HepG2 (cell line): ENCODE measurements at regions not wholly inside any gene's neighbourhood (a gene's known extent, or its start where the extent isn't known, plus 50 kb on each side); places are given as distances from the start of the nearest gene placed in this dataset.

Experiments
- ATAC-seq: fragments of 200-7000 bp; cut with Tn5 transposase; 3 replicates; pipeline ENCODE4 v1.9.1; 2020; ENCODE audit warnings: mild to moderate bottlenecking, moderate library complexity
- BruUV-seq: library from RNA; stranded (reverse); fragments of 400-500 nt; replicated peaks from 2 replicates; lab custom pipeline; 2021; lab: Mats Ljungman, UMichigan
- CTCF ChIA-PET: fragments of 300-600 bp; formaldehyde crosslinking; extraction: SDS; loops from one replicate; lab custom pipeline; 2021; ENCODE audit warnings: low total read pairs, inconsistent platforms, low intra/inter-chr PET ratio; lab: Yijun Ruan, JAX
- POLR2A ChIA-PET: fragments of 350-600 bp; sonication (Branson Sonifier 250); formaldehyde crosslinking; loops from one replicate; lab custom pipeline; 2020; ENCODE audit warnings: antibody characterized with exemption, inconsistent platforms; lab: Yijun Ruan, JAX
- DNase-seq: peaks from one replicate; pipeline ENCODE4 v3.0.0-alpha.2; 2015; ENCODE audit warnings: low spot score
- FAIRE-seq: peaks from 3 replicates; lab custom pipeline; 2011; peaks lifted over from hg19 to GRCh38; lab: Jason Lieb, UNC
- H2AFZ ChIP-seq: one replicate; pipeline ENCODE4 v1.6.1; 2011; ENCODE audit warnings: low read length, inconsistent platforms
- H3K27ac ChIP-seq: fragments of 300-600 bp; 3 replicates; pipeline ENCODE4 v1.8.0; 2011; ENCODE audit warnings: mixed run types, mild to moderate bottlenecking, mixed read lengths, low read length, inconsistent platforms; ENCODE audit not compliant: insufficient read depth; ENCODE audit errors: extremely low read length
- H3K27me3 ChIP-seq, 2 experiments: fragments of 200-600 bp in 1 of 2; 2 replicates in 1 of 2; 3 replicates in 1 of 2; pipeline versions ENCODE4 v1.6.0 to v1.8.0; 2011; ENCODE audit warnings: low read length in 2 of 2, mild to moderate bottlenecking in 2 of 2, moderate library complexity in 2 of 2, inconsistent platforms in 1 of 2; ENCODE audit not compliant: insufficient read depth in 2 of 2, control insufficient read depth in 1 of 2
- H3K36me3 ChIP-seq, 2 experiments: fragments of 200-600 bp in 1 of 2; replicated peaks in 1 of 2; 2 replicates in 1 of 2; 3 replicates in 1 of 2; pipeline versions ENCODE4 v1.5.1 to v1.8.0; 2011; ENCODE audit warnings: low read length in 2 of 2, inconsistent platforms in 1 of 2; ENCODE audit not compliant: insufficient read depth in 2 of 2, control insufficient read depth in 1 of 2
- H3K4me1 ChIP-seq: 2 replicates; pipeline ENCODE4 v1.5.1; 2012; ENCODE audit warnings: low read length, inconsistent platforms; ENCODE audit not compliant: insufficient read depth
- H3K4me2 ChIP-seq: 2 replicates; pipeline ENCODE4 v1.6.0; 2011; ENCODE audit warnings: low read depth, low read length, inconsistent platforms
- H3K4me3 ChIP-seq, 3 experiments: fragments of 200-600 bp in 1 of 3; sonication (generic), shearing (Covaris generic) in 1 of 3; replicated peaks in 1 of 3; 2 replicates each; pipeline ENCODE4 v1.5.1; 2011 to 2016; ENCODE audit warnings: low read length in 3 of 3, inconsistent platforms in 2 of 3, low read depth in 2 of 3, mild to moderate bottlenecking in 2 of 3, control low read depth in 1 of 3, mixed read lengths in 1 of 3; ENCODE audit not compliant: insufficient read depth in 1 of 3
- H3K79me2 ChIP-seq: one replicate; pipeline ENCODE4 v1.6.1; 2011; ENCODE audit warnings: low read length, inconsistent platforms; ENCODE audit not compliant: insufficient read depth
- H3K9ac ChIP-seq: 2 replicates; pipeline ENCODE4 v1.6.0; 2011; ENCODE audit warnings: mild to moderate bottlenecking, low read depth, low read length, inconsistent platforms; ENCODE audit not compliant: insufficient read depth
- H3K9me3 ChIP-seq: 2 replicates; pipeline ENCODE4 v1.5.1; 2012; ENCODE audit warnings: mild to moderate bottlenecking, low read length
- H4K20me1 ChIP-seq: 2 replicates; pipeline ENCODE4 v1.6.0; 2011; ENCODE audit warnings: inconsistent platforms, mild to moderate bottlenecking, low read length, moderate library complexity; ENCODE audit not compliant: insufficient read depth
- ARNT2 ChIP-seq: sonication (generic); formaldehyde crosslinking; IDR thresholded peaks from 2 replicates; pipeline ENCODE4 v1.8.0; 2022; ENCODE audit warnings: mild to moderate bottlenecking, low read depth, missing genetic modification reagents, moderate library complexity
- GTF3A ChIP-seq: sonication (generic); formaldehyde crosslinking; conservative IDR thresholded peaks from 2 replicates; pipeline ENCODE4 v1.4.0; 2020; ENCODE audit warnings: mild to moderate bottlenecking, missing genetic modification reagents
- KLF6 ChIP-seq: IDR thresholded peaks from 2 replicates; pipeline ENCODE4 v1.8.0; 2016; ENCODE audit warnings: missing biosample characterization, missing genetic modification reagents
- MAF1 ChIP-seq: sonication (generic); formaldehyde crosslinking; IDR thresholded peaks from 2 replicates; pipeline ENCODE4 v1.5.0; 2020; ENCODE audit warnings: missing genetic modification reagents, borderline replicate concordance
- NCOA5 ChIP-seq: sonication (generic); formaldehyde crosslinking; IDR thresholded peaks from 2 replicates; pipeline ENCODE4 v1.4.0; 2020; ENCODE audit warnings: missing genetic modification reagents
- NFYC ChIP-seq: IDR thresholded peaks from 2 replicates; pipeline ENCODE4 v1.6.1; 2016; ENCODE audit warnings: missing genetic modification reagents, missing compliant biosample characterization
- PREB ChIP-seq: sonication (generic); formaldehyde crosslinking; IDR thresholded peaks from 2 replicates; pipeline ENCODE4 v1.4.0; 2020; ENCODE audit warnings: missing genetic modification reagents
- REL ChIP-seq: sonication (generic); formaldehyde crosslinking; conservative IDR thresholded peaks from 2 replicates; pipeline ENCODE4 v1.8.0; 2022; ENCODE audit warnings: mild to moderate bottlenecking, missing genetic modification reagents, moderate library complexity
- REXO4 ChIP-seq: sonication (generic); formaldehyde crosslinking; IDR thresholded peaks from 2 replicates; pipeline ENCODE4 v1.8.0; 2022; ENCODE audit warnings: missing genetic modification reagents, mild to moderate bottlenecking, borderline replicate concordance
- SOX5 ChIP-seq: IDR thresholded peaks from 2 replicates; pipeline ENCODE4 v1.6.1; 2016; ENCODE audit warnings: borderline replicate concordance
- SRY ChIP-seq: sonication (generic); formaldehyde crosslinking; IDR thresholded peaks from 2 replicates; pipeline ENCODE4 v1.8.0; 2022; ENCODE audit warnings: mild to moderate bottlenecking, missing genetic modification reagents
- TCF7L2 ChIP-seq: IDR thresholded peaks from 2 replicates; pipeline ENCODE4 v1.6.1; 2011; ENCODE audit warnings: mild to moderate bottlenecking, low read depth, low read length, moderate library complexity
- THAP11 ChIP-seq: IDR thresholded peaks from 2 replicates; pipeline ENCODE4 v1.6.1; 2016; ENCODE audit warnings: missing biosample characterization, missing genetic modification reagents
- ZNF225 ChIP-seq: sonication (generic); formaldehyde crosslinking; IDR thresholded peaks from 2 replicates; pipeline ENCODE4 v1.4.0; 2020; ENCODE audit warnings: mild to moderate bottlenecking, missing genetic modification reagents
- ZNF607 ChIP-seq: sonication (generic); formaldehyde crosslinking; IDR thresholded peaks from 2 replicates; pipeline ENCODE4 v1.5.1; 2020; ENCODE audit warnings: missing genetic modification reagents, mild to moderate bottlenecking, borderline replicate concordance
- ZNF616 ChIP-seq: sonication (generic); formaldehyde crosslinking; IDR thresholded peaks from 2 replicates; pipeline ENCODE4 v1.5.0; 2020; ENCODE audit warnings: low read depth, mild to moderate bottlenecking, missing genetic modification reagents
- ZSCAN21 ChIP-seq: sonication (generic); formaldehyde crosslinking; IDR thresholded peaks from 2 replicates; pipeline ENCODE4 v1.8.0; 2022; ENCODE audit warnings: mild to moderate bottlenecking, missing genetic modification reagents, moderate library complexity, borderline replicate concordance
- WGBS: methylation state at CpG from one replicate; pipeline ENCODE4 v1.1.6; 2017; ENCODE audit warnings: low lambda C conversion rate; 5-methylcytosine and 5-hydroxymethylcytosine counted together
- in situ Hi-C: cut with HindIII; loops from 2 replicates; pipeline ENCODE4 v1.10.0; 2017; ENCODE audit warnings: low pct_unique_long_range_greater_than_20kb; ENCODE audit not compliant: extremely low pct_ligation_motif_present
- intact Hi-C: fragments of 100-400 bp; cut with micrococcal nuclease; formaldehyde crosslinking; loops from one replicate; pipeline ENCODE4 v1.10.0; 2022; ENCODE audit not compliant: unreplicated experiment

DNA sequence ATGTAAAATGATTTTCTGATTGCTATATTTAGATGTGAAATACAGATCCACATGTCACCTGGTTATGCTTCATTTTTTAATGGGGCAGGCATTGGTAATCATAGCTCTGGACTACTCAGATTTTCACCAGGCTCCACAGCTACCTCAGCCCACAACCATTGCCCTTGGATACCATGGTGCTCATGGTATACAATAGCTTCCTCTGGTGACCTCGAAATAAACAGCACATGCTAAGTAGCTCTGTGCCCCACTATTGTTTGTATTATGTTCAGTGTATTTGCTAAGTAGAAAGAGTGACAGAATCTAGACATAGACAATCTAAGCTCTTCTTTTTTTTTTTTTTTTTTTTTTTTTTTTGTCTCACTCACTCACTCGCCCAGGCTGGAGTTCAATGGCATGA lies 274.4 kb upstream of the USP15 start:
- Histone ChIP-seq H3K27me3 (no peaks in the 10 kb centered on the region), H3K27ac (no peak overlapping the region), H3K9ac (no peak overlapping the region), H3K36me3 (no peaks in the 10 kb centered on the region), H2AFZ (no peak overlapping the region), H3K4me1 (no peaks in the 10 kb centered on the region), H3K9me3 (no peaks in the 10 kb centered on the region), H3K4me3 (no peak overlapping the region), H3K4me2 (no peak overlapping the region), H3K79me2 (no peaks in the 10 kb centered on the region), H4K20me1 (no peaks in the 10 kb centered on the region)
- FAIRE-seq (no peak), DNase-seq (no peak), ATAC-seq (no peak)
- ChIA-PET CTCF (no interaction called here), POLR2A (no interaction called here)
- intact Hi-C loops (no loop called here), in situ Hi-C loops (no loop called here)
- TF ChIP-seq ZNF616 (CRISPR knock-in tag) (no peak), ZNF607 (CRISPR knock-in tag) (no peak), ARNT2 (CRISPR knock-in tag) (no peak), MAF1 (no peak), GTF3A (CRISPR knock-in tag) (no peak), ZNF225 (CRISPR knock-in tag) (no peak), THAP11 (CRISPR knock-in tag) (no peak), TCF7L2 (no peak), KLF6 (CRISPR knock-in tag) (no peak), NFYC (CRISPR knock-in tag) (no peak), SOX5 (CRISPR knock-in tag) (no peak), ZSCAN21 (no peak), NCOA5 (CRISPR knock-in tag) (no peak), REL (CRISPR knock-in tag) (no peak), REXO4 (CRISPR knock-in tag) (no peak), SRY (no peak), PREB (CRISPR knock-in tag) (no peak)
- no TSS peak for BruUV-seq
- WGBS: 18% methylated on average over 2 of the region's 2 CpGs
